ENCODE measurements at regions not wholly inside any gene's neighbourhood (a gene's known extent, or its start where the extent isn't known, plus 50 kb on each side); places are given as distances from the start of the nearest gene placed in this dataset.

DNA sequence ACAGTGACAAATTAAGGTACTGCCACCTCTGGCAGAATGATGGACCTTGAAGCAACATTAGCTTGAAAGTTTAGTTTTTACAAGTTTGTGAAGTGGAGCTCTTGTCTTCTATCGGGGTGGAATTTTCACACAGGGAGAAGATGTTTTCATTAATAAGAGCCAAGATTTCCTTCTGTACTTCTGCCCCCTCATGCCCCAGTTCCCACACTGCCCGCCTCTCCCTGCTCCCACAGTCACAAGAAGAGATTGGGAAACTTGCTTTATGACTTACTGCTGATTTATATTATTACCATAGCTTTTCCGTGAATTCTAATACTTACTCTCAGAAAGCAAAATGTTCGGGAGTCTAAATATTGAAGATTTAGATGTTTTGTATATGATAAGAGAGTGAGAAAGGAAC is 539.8 kb upstream of the ARX start:
- POLR2A ChIA-PET = no interaction called here
- Histone ChIP-seq H3K27ac (ENCODE audit: low read length) (no peak overlapping the region), H3K4me1 (ENCODE audit: control insufficient read depth in 1 of 2, extremely low read depth in 1 of 2, insufficient read depth in 2 of 2, low read length in 2 of 2) (no peaks in the 10 kb centered on the region), H3K27me3 (replicated peaks in 1 of 2; ENCODE audit: control insufficient read depth in 2 of 2, extremely low read depth in 1 of 2, insufficient read depth in 2 of 2, low read length in 1 of 2) (no peaks in the 10 kb centered on the region), H3K36me3 (ENCODE audit: control insufficient read depth in 2 of 2, extremely low read depth in 1 of 2, insufficient read depth in 1 of 2, low read length in 1 of 2) (no peaks in the 10 kb centered on the region), H3K9me3 (no peaks in the 10 kb centered on the region), H3K4me3 (ENCODE audit: control insufficient read depth in 1 of 2, extremely low read depth in 1 of 2, low read length in 1 of 2) (no peak overlapping the region)
- H3K4me3 Mint-ChIP-seq = no peak overlapping the region
- peaks cover 0 to 4% (median 0%) of the 10 kb centered on the region in 3 donors for H3K9me3 Mint-ChIP-seq
- no peak for ATAC-seq (replicated peaks in 1 of 4)
- no peak for DNase-seq
- no peaks in the 10 kb centered on the region for H3K4me1 Mint-ChIP-seq
- H3K27me3 Mint-ChIP-seq = peaks cover 0 to 3% of the 10 kb centered on the region in 2 donors
- WGBS (ENCODE audit: insufficient coverage) = no CpG with 5 or more reads among the region's 4 CpGs
- no peak overlapping the region for H3K27ac Mint-ChIP-seq
- no peaks in the 10 kb centered on the region for H3K36me3 Mint-ChIP-seq
- CTCF ChIA-PET = no interaction called here

DNA sequence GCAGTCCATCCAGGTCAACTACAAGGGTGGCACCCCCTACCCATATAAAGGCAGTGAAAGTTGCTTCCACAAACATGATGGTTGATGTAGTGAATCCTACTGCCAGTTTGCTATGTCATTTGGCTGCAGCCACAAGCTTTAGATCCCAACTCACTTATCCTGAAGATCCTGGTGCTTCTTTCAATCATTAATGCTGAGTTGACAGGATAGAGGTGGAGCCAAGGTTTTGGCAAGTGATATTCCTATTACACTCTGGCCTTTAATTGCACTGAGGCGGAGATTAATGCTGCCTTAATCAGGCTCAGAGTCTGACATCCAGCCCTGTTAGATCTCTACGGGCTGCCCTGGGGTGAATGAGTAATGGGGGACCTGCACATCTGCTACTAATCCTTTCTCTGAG is 542.4 kb upstream of the ARX start:
- WGBS (ENCODE audit: insufficient coverage) = no CpG with 5 or more reads among the region's 2 CpGs
- Histone ChIP-seq H3K9me3 (no peaks in the 10 kb centered on the region), H3K27ac (ENCODE audit: low read length) (no peak overlapping the region), H3K4me3 (ENCODE audit: control insufficient read depth in 1 of 2, extremely low read depth in 1 of 2, low read length in 1 of 2) (no peak overlapping the region), H3K27me3 (replicated peaks in 1 of 2; ENCODE audit: control insufficient read depth in 2 of 2, extremely low read depth in 1 of 2, insufficient read depth in 2 of 2, low read length in 1 of 2) (no peaks in the 10 kb centered on the region), H3K36me3 (ENCODE audit: control insufficient read depth in 2 of 2, extremely low read depth in 1 of 2, insufficient read depth in 1 of 2, low read length in 1 of 2) (no peaks in the 10 kb centered on the region), H3K4me1 (ENCODE audit: control insufficient read depth in 1 of 2, extremely low read depth in 1 of 2, insufficient read depth in 2 of 2, low read length in 2 of 2) (no peaks in the 10 kb centered on the region)
- Mint-ChIP-seq H3K9me3 (peaks cover 0 to 8% (median 3%) of the 10 kb centered on the region in 3 donors), H3K36me3 (no peaks in the 10 kb centered on the region), H3K27me3 (peaks cover 0 to 6% of the 10 kb centered on the region in 2 donors), H3K27ac (no peak overlapping the region), H3K4me3 (no peak overlapping the region), H3K4me1 (no peaks in the 10 kb centered on the region)
- POLR2A ChIA-PET = no interaction called here
- ATAC-seq (replicated peaks in 1 of 4) (no peak), DNase-seq (no peak)
- CTCF ChIA-PET = no interaction called here

DNA sequence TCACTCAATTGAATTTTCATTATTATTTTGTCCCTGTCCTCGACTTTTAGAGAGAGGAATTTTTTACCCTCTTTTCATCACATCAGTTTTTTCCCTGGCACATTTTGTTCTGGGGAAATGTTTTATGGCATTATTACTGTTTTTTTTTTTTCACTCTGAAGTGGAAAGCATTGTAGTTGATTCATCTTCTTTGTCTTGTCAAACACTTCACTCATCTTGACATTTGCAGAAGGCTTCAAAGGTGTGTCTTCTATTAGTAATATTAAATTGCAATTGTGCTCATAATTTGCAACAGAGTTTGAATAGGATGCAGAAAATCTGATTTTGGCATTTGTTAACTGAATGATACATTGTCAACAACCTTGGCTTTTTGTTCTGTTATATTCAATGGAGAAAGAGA is 545.4 kb upstream of the ARX start:
- ChIA-PET CTCF (no interaction called here), POLR2A (no interaction called here)
- DNase-seq = no peak
- no peaks in the 10 kb centered on the region for H3K27me3 ChIP-seq (replicated peaks in 1 of 2; ENCODE audit: control insufficient read depth in 2 of 2, extremely low read depth in 1 of 2, insufficient read depth in 2 of 2, low read length in 1 of 2)
- Mint-ChIP-seq H3K4me1 (no peaks in the 10 kb centered on the region), H3K4me3 (no peak overlapping the region), H3K27ac (no peak overlapping the region), H3K9me3 (peaks cover 0 to 8% (median 6%) of the 10 kb centered on the region in 3 donors), H3K27me3 (peaks cover 0 to 6% of the 10 kb centered on the region in 2 donors), H3K36me3 (no peaks in the 10 kb centered on the region)
- H3K4me1 ChIP-seq (ENCODE audit: control insufficient read depth in 1 of 2, extremely low read depth in 1 of 2, insufficient read depth in 2 of 2, low read length in 2 of 2) = no peaks in the 10 kb centered on the region
- no CpG with 5 or more reads among the region's 1 CpG for WGBS (ENCODE audit: insufficient coverage)
- no peak overlapping the region for H3K4me3 ChIP-seq (ENCODE audit: control insufficient read depth in 1 of 2, extremely low read depth in 1 of 2, low read length in 1 of 2)
- no peak for ATAC-seq (replicated peaks in 1 of 4)
- H3K36me3 ChIP-seq (ENCODE audit: control insufficient read depth in 2 of 2, extremely low read depth in 1 of 2, insufficient read depth in 1 of 2, low read length in 1 of 2) = no peaks in the 10 kb centered on the region
- H3K9me3 ChIP-seq = no peaks in the 10 kb centered on the region
- no peak overlapping the region for H3K27ac ChIP-seq (ENCODE audit: low read length)

DNA sequence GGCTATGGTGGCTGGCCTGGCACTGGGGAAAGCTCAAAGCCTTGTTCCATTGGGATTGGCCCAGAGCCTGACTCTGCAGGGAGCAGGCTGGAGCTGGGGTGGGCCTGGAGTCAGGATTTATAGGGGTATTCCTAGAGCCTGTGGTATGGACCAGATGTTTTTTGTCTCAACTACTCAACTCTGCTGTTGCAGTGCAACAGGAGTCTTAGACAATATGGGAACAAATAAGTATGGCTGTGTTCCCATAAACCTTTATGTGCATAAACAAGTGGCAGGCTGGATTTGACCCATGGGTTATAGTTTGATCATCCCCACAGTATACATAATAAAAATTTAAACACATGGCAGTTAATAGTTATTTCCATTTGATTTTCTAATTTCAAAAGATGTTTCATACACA is 557.9 kb upstream of the ARX start:
- H3K27ac Mint-ChIP-seq = no peak overlapping the region
- Histone ChIP-seq H3K27me3 (replicated peaks in 1 of 2; ENCODE audit: control insufficient read depth in 2 of 2, extremely low read depth in 1 of 2, insufficient read depth in 2 of 2, low read length in 1 of 2) (no peaks in the 10 kb centered on the region), H3K4me1 (ENCODE audit: control insufficient read depth in 1 of 2, extremely low read depth in 1 of 2, insufficient read depth in 2 of 2, low read length in 2 of 2) (no peaks in the 10 kb centered on the region), H3K9me3 (no peaks in the 10 kb centered on the region), H3K27ac (ENCODE audit: low read length) (no peak overlapping the region), H3K4me3 (ENCODE audit: control insufficient read depth in 1 of 2, extremely low read depth in 1 of 2, low read length in 1 of 2) (no peak overlapping the region), H3K36me3 (ENCODE audit: control insufficient read depth in 2 of 2, extremely low read depth in 1 of 2, insufficient read depth in 1 of 2, low read length in 1 of 2) (no peaks in the 10 kb centered on the region)
- H3K27me3 Mint-ChIP-seq = peaks cover 0 to 4% of the 10 kb centered on the region in 2 donors
- POLR2A ChIA-PET = no interaction called here
- H3K36me3 Mint-ChIP-seq = no peaks in the 10 kb centered on the region
- no peak overlapping the region for H3K4me3 Mint-ChIP-seq
- peaks cover 0 to 7% (median 5%) of the 10 kb centered on the region in 3 donors for H3K9me3 Mint-ChIP-seq
- H3K4me1 Mint-ChIP-seq = no peaks in the 10 kb centered on the region
- DNase-seq (no peak), ATAC-seq (replicated peaks in 1 of 4) (no peak)
- CTCF ChIA-PET = no interaction called here

DNA sequence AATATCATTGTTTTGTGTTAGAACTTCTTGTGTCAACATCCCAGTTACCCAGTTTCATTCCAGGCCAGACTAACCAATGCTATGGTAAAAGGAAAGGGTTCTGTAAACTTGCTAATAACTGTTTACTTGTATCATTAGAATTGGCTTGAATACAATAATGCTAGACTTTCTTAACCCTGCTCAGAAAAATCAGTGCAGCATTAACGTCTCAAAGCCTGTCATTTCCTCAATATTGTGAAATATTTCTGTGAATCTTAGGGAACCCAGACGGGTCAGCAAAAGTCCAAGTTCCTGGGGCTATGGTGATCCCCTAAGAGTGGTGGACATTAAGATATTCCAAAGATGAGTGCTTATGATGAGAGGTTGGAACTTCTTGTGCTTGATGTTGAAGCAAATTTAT is 541.2 kb upstream of the MAGEB18 start:
- ChIA-PET CTCF (no interaction called here), POLR2A (no interaction called here)
- H3K4me3 Mint-ChIP-seq = no peak overlapping the region
- H3K27me3 Mint-ChIP-seq = no peaks in the 10 kb centered on the region
- H3K36me3 Mint-ChIP-seq = no peaks in the 10 kb centered on the region
- Histone ChIP-seq H3K36me3 (ENCODE audit: control insufficient read depth in 2 of 2, extremely low read depth in 1 of 2, insufficient read depth in 1 of 2, low read length in 1 of 2) (no peaks in the 10 kb centered on the region), H3K4me1 (ENCODE audit: control insufficient read depth in 1 of 2, extremely low read depth in 1 of 2, insufficient read depth in 2 of 2, low read length in 2 of 2) (no peaks in the 10 kb centered on the region), H3K9me3 (no peaks in the 10 kb centered on the region), H3K27ac (ENCODE audit: low read length) (no peak overlapping the region), H3K4me3 (ENCODE audit: control insufficient read depth in 1 of 2, extremely low read depth in 1 of 2, low read length in 1 of 2) (no peak overlapping the region), H3K27me3 (replicated peaks in 1 of 2; ENCODE audit: control insufficient read depth in 2 of 2, extremely low read depth in 1 of 2, insufficient read depth in 2 of 2, low read length in 1 of 2) (no peaks in the 10 kb centered on the region)
- no peak overlapping the region for H3K27ac Mint-ChIP-seq
- no peak for DNase-seq
- H3K4me1 Mint-ChIP-seq = no peaks in the 10 kb centered on the region
- ATAC-seq (replicated peaks in 1 of 4) = no peak
- peaks cover 2 to 5% (median 4%) of the 10 kb centered on the region in 3 donors for H3K9me3 Mint-ChIP-seq
- no CpG with 5 or more reads among the region's 2 CpGs for WGBS (ENCODE audit: insufficient coverage)

DNA sequence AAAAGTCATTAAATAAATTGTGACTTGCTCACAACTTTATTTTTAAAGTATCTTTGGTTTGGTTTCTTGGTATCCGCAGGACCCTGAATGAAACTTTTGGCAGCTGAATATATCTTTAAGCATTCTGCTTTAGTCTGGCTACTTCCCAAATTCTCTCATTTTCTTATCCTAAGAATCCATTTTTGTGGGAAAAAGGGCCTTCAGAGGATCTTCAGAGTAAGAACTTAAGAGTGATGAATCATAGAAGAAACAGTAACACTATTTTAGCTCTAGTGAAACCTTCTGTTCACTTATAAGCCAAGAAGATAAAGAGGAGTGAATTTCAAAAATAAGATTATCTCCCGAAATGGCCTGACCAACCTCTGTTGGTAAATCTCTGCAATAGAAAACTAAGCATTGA is 540.6 kb upstream of the MAGEB18 start:
- no peaks in the 10 kb centered on the region for H3K27me3 Mint-ChIP-seq

DNA sequence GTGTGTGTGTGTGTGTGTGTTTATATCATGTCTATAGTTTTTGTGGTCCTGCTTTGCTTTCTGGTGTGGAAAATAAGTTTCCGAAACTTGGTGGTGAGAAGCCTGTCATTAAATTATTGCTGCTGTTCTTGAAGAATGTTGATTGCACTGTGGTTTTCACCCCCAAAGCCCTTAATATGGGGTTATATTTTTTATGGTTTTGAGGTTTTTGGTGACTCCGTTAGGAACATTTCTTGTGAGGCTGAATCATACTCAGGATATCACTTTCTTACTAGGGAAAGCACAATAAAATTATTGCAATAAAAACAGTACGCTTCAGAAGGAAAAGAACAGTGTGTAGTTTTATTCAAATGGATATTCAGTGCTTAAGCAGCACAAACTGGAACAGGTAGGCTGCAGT is 539.1 kb upstream of the MAGEB18 start:
- DNase-seq = no peak
- H3K4me3 ChIP-seq (ENCODE audit: control insufficient read depth in 1 of 2, extremely low read depth in 1 of 2, low read length in 1 of 2) = no peak overlapping the region
- no peak overlapping the region for H3K27ac Mint-ChIP-seq
- H3K27me3 ChIP-seq (replicated peaks in 1 of 2; ENCODE audit: control insufficient read depth in 2 of 2, extremely low read depth in 1 of 2, insufficient read depth in 2 of 2, low read length in 1 of 2) = no peaks in the 10 kb centered on the region
- ChIA-PET CTCF (no interaction called here), POLR2A (no interaction called here)
- H3K9me3 Mint-ChIP-seq = peaks cover 0 to 19% (median 2%) of the 10 kb centered on the region in 3 donors
- H3K4me1 ChIP-seq (ENCODE audit: control insufficient read depth in 1 of 2, extremely low read depth in 1 of 2, insufficient read depth in 2 of 2, low read length in 2 of 2) = no peaks in the 10 kb centered on the region
- H3K4me1 Mint-ChIP-seq = no peaks in the 10 kb centered on the region
- no CpG with 5 or more reads among the region's 3 CpGs for WGBS (ENCODE audit: insufficient coverage)
- H3K4me3 Mint-ChIP-seq = no peak overlapping the region
- H3K27ac ChIP-seq (ENCODE audit: low read length) = no peak overlapping the region
- no peaks in the 10 kb centered on the region for H3K36me3 ChIP-seq (ENCODE audit: control insufficient read depth in 2 of 2, extremely low read depth in 1 of 2, insufficient read depth in 1 of 2, low read length in 1 of 2)
- no peak for ATAC-seq (replicated peaks in 1 of 4)
- no peaks in the 10 kb centered on the region for H3K27me3 Mint-ChIP-seq
- H3K36me3 Mint-ChIP-seq = no peaks in the 10 kb centered on the region
- no peaks in the 10 kb centered on the region for H3K9me3 ChIP-seq

More for the DNA sequence above, 540.6 kb upstream of the MAGEB18 start:
- no peaks in the 10 kb centered on the region for H3K9me3 ChIP-seq
- no peak overlapping the region for H3K27ac Mint-ChIP-seq
- no peaks in the 10 kb centered on the region for H3K4me1 ChIP-seq (ENCODE audit: control insufficient read depth in 1 of 2, extremely low read depth in 1 of 2, insufficient read depth in 2 of 2, low read length in 2 of 2)
- H3K4me1 Mint-ChIP-seq = no peaks in the 10 kb centered on the region
- H3K4me3 ChIP-seq (ENCODE audit: control insufficient read depth in 1 of 2, extremely low read depth in 1 of 2, low read length in 1 of 2) = no peak overlapping the region
- no CpG with 5 or more reads among the region's 2 CpGs for WGBS (ENCODE audit: insufficient coverage)
- POLR2A ChIA-PET = no interaction called here
- H3K9me3 Mint-ChIP-seq = peaks cover 2 to 12% (median 4%) of the 10 kb centered on the region in 3 donors
- DNase-seq (no peak), ATAC-seq (replicated peaks in 1 of 4) (no peak)
- H3K36me3 Mint-ChIP-seq = no peaks in the 10 kb centered on the region
- H3K27me3 ChIP-seq (replicated peaks in 1 of 2; ENCODE audit: control insufficient read depth in 2 of 2, extremely low read depth in 1 of 2, insufficient read depth in 2 of 2, low read length in 1 of 2) = no peaks in the 10 kb centered on the region
- no peak overlapping the region for H3K4me3 Mint-ChIP-seq
- no peak overlapping the region for H3K27ac ChIP-seq (ENCODE audit: low read length)
- H3K36me3 ChIP-seq (ENCODE audit: control insufficient read depth in 2 of 2, extremely low read depth in 1 of 2, insufficient read depth in 1 of 2, low read length in 1 of 2) = no peaks in the 10 kb centered on the region
- CTCF ChIA-PET = no interaction called here

All from T-cell (primary cell).